BJ (cell line): ENCODE measurements at regions not wholly inside any gene's neighbourhood (a gene's known extent, or its start where the extent isn't known, plus 50 kb on each side); places are given as distances from the start of the nearest gene placed in this dataset.

Experiments used
- CTCF ChIA-PET: fragments of 350-600 bp; formaldehyde crosslinking; extraction: SDS; loops from one replicate; lab custom pipeline; 2021; ENCODE audit warnings: antibody characterized with exemption, inconsistent platforms; lab: Yijun Ruan, JAX
- POLR2A ChIA-PET: fragments of 300-600 bp; sonication (Branson Sonifier 250); formaldehyde crosslinking; extraction: SDS; loops from one replicate; lab custom pipeline; 2021; ENCODE audit warnings: antibody characterized with exemption; lab: Charles Lee
- DNase-seq: peaks from one replicate; pipeline ENCODE4 v3.0.0-alpha.2; 2011; ENCODE audit warnings: low read depth
- H3K27me3 ChIP-seq: 2 replicates; pipeline ENCODE4 v1.6.0; 2011; ENCODE audit warnings: low read length; ENCODE audit not compliant: control insufficient read depth, insufficient read depth
- H3K36me3 ChIP-seq: 2 replicates; pipeline ENCODE4 v1.5.1; 2011; ENCODE audit warnings: low read length; ENCODE audit not compliant: control insufficient read depth, insufficient read depth
- H3K4me3 ChIP-seq: 2 replicates; pipeline ENCODE4 v1.5.1; 2011; ENCODE audit warnings: low read depth, mild to moderate bottlenecking, control low read depth, low read length
- TF ChIP-seq, protein P1 (sequence below): IDR thresholded peaks from 2 replicates; pipeline ENCODE4 v1.5.1; 2011; ENCODE audit warnings: low read depth, mild to moderate bottlenecking, control low read depth, inconsistent platforms, low read length, moderate library complexity; ENCODE audit not compliant: insufficient read depth

DNA sequence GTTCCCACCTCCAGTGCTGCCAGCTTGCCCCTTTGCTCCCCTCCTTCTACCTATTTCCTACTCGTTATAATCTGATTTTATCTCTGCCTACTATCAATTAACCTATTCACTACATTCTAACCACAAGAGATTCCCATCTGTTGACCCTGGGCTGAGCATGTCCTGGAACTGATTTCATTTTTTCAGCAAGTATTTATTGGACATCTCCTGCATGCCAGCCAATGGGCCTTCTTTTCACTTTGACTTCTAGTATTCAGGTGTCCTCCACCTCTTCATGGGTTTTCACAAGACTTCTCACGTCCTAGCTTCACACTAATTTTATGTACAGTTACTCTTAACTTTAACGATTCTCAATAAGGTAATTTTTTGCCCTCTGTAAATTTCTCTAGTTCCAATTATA is 282.7 kb upstream of the KLHL1 start:
- POLR2A ChIA-PET, result no interaction called here
- no peaks in the 10 kb centered on the region for H3K36me3 ChIP-seq
- H3K27me3 ChIP-seq, result no peaks in the 10 kb centered on the region
- CTCF ChIA-PET, result no interaction called here
- TF ChIP-seq, protein P1, sequence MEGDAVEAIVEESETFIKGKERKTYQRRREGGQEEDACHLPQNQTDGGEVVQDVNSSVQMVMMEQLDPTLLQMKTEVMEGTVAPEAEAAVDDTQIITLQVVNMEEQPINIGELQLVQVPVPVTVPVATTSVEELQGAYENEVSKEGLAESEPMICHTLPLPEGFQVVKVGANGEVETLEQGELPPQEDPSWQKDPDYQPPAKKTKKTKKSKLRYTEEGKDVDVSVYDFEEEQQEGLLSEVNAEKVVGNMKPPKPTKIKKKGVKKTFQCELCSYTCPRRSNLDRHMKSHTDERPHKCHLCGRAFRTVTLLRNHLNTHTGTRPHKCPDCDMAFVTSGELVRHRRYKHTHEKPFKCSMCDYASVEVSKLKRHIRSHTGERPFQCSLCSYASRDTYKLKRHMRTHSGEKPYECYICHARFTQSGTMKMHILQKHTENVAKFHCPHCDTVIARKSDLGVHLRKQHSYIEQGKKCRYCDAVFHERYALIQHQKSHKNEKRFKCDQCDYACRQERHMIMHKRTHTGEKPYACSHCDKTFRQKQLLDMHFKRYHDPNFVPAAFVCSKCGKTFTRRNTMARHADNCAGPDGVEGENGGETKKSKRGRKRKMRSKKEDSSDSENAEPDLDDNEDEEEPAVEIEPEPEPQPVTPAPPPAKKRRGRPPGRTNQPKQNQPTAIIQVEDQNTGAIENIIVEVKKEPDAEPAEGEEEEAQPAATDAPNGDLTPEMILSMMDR, result no peak
- H3K4me3 ChIP-seq, result no peak overlapping the region
- DNase-seq, result no peak

DNA sequence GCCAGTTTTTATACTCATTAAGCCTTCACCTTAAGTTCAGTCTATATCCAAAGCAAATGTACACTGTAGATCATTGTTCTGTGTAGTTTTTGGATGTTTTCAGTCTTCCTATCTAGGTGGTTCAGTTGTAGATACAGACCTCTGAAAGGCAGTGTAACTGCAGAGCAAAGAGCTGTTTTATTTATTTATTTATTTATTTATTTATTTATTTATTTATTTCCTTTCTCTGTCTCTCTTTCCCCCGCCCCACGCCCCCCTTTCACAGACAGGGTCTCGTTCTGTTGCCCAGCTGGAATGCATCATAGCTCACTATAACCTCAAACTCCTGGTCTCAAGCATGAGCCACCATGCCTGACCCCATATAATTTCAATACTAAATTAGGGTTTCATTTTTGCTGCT is 281.8 kb upstream of the KLHL1 start:
- H3K4me3 ChIP-seq, result no peak overlapping the region
- TF ChIP-seq, protein P1, result no peak
- no peak for DNase-seq
- no peaks in the 10 kb centered on the region for H3K27me3 ChIP-seq
- POLR2A ChIA-PET, result no interaction called here
- H3K36me3 ChIP-seq, result no peaks in the 10 kb centered on the region
- CTCF ChIA-PET, result no interaction called here

DNA sequence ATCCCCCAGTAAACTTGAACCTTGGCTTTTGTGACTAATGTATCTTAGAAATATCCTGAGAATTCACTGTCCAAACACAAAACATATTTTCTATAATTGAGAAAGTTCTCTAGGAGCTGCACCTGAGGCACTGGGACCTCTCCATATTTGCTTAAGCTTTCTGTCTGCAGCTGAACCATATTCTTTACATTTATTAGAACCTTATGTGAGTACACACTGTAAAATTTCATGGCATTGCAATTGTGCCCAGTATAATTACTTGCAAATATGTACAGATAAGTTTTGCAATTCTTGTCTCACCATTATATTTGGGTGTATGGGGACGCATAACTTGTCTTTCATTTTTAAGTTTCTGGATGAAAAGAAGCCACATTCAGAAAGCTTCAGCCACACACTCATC is 280.7 kb upstream of the KLHL1 start:
- POLR2A ChIA-PET, result no interaction called here

DNA sequence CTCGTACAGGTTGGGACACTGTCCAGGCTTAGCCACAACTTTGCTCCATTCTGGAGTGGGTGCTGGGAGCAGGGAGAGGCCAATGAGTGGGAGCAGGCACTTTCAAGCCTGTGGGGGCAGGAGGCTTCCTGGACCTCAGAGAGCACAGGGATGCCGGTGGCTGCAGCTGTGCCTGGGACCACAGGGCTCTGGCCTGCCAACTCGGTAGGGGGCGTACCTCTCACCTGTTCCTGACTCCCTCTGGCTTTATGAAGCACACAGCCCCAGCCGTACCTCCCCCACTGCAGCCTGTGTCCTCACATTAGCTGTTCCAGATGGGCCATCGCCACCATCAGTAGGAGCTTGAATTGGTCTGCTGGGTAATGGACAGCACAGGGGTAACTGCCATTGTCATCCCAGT is 278.7 kb upstream of the KLHL1 start:
- TF ChIP-seq, protein P1, result no peak
- no peaks in the 10 kb centered on the region for H3K36me3 ChIP-seq
- POLR2A ChIA-PET, result no interaction called here
- no peak for DNase-seq
- no peak overlapping the region for H3K4me3 ChIP-seq
- CTCF ChIA-PET, result no interaction called here
- H3K27me3 ChIP-seq, result no peaks in the 10 kb centered on the region

More for the DNA sequence above, 280.7 kb upstream of the KLHL1 start:
- no peak for DNase-seq
- no peak overlapping the region for H3K4me3 ChIP-seq
- TF ChIP-seq, protein P1, result no peak
- CTCF ChIA-PET, result no interaction called here
- H3K27me3 ChIP-seq, result no peaks in the 10 kb centered on the region
- no peaks in the 10 kb centered on the region for H3K36me3 ChIP-seq

DNA sequence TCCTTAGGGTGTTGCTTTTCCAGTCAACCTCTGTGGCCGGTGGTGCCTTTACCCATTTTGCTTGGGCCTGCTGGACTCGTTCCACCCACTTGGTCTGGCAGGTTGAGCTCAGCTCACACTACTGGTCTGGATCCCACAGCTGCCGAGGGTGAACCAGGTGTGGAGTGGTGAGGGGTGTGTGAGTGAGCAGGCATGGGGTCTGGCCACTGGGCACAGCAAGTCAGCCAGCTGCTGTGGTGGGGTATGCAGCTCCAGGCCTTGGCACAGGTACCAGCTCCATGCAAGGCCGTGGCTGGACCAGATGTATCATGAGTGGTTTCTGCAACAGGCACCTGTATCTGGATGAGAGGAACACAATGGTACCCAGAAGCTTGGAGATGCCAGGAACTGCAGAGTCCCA is 277.6 kb upstream of the KLHL1 start:
- no peak overlapping the region for H3K4me3 ChIP-seq
- TF ChIP-seq, protein P1, result no peak
- DNase-seq, result no peak
- CTCF ChIA-PET, result no interaction called here
- no peaks in the 10 kb centered on the region for H3K36me3 ChIP-seq
- POLR2A ChIA-PET, result no interaction called here
- no peaks in the 10 kb centered on the region for H3K27me3 ChIP-seq
